ENCODE measurements at regions not wholly inside any gene's neighbourhood (a gene's known extent, or its start where the extent isn't known, plus 50 kb on each side); places are given as distances from the start of the nearest gene placed in this dataset.

DNA sequence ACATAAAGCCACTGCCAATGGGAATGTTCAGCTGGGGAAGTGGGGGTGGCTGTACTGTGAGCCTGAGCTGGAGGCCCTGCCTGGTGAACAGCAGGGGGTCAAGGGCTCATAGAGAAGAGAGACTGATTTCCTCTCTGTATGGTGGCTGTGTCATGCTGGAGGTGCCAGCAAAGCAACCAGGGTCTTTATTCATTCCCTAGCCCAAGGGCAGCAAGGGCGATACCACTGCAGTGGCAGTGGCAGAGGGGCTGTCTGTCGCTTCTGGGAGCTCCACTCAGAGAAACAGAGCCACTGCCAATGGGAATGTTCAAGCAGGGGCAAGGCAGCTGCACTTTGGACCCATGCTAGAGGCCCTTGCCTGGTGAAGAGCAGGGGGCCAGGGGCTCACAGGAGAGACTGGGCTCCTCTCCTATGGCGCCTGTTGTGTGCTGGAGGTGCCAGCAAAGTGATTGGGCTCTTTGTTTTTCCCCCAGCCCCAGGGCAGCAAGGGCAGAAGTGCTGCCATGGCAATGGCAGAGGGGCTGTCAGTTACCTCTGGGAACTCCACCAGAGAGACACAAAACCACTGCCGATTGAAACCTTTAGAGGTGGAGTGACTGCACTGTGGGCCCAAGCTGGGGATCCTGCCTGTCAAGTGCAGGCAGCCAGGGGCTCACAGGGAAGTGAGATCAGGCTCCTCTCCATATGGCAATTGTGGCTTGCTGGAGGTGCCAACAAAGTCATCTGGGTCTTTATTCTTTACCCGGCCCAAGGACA, 545.1 kb downstream of the SH2D4B start:
- WGBS, 2 experiments (ENCODE audit: extremely low coverage in 2 of 2, insufficient read length in 1 of 2), result 44% methylated on average over 2 of the region's 5 CpGs; no CpG with 5 or more reads in 1 of the 2 experiments
- no peak overlapping the region for H3K4me2 ChIP-seq (ENCODE audit: low read depth, low read length)

More for the DNA sequence above, 545.1 kb downstream of the SH2D4B start:
- ATAC-seq (ENCODE audit: low read depth), result no peak
- no peaks in the 10 kb centered on the region for H3K79me1 ChIP-seq (ENCODE audit: low read depth in 1 of 2, low read length in 2 of 2)
- no peak overlapping the region for H3K18ac ChIP-seq (ENCODE audit: low read depth, low read length)
- dilution Hi-C loops (cut with HindIII; ENCODE audit: low sequenced_read_pairs, unreplicated experiment), result no loop called here
- H2BK20ac ChIP-seq (ENCODE audit: low read depth, low read length), result no peak overlapping the region
- no peak overlapping the region for H3K14ac ChIP-seq (replicated peaks; ENCODE audit: low read depth, low read length)
- in situ Hi-C loops (cut with MboI; ENCODE audit: low sequenced_read_pairs), result no loop called here
- no peaks in the 10 kb centered on the region for H3K36me3 ChIP-seq (ENCODE audit: control insufficient read depth, insufficient read depth, low read length)
- no TSS peak for BruUV-seq (replicated peaks)
- H2AK9ac ChIP-seq (replicated peaks; ENCODE audit: low read depth, low read length, poor library complexity), result no peak overlapping the region
- H4K20me1 ChIP-seq (ENCODE audit: insufficient read depth, low read length), result no peaks in the 10 kb centered on the region
- DNase-seq, result no peak
- no peak overlapping the region for H3K9ac ChIP-seq (ENCODE audit: low read depth, low read length)
- H3K4ac ChIP-seq (ENCODE audit: low read depth, low read length), result no peak overlapping the region; the same call in 1 of the 2 replicates
- no peak overlapping the region for H2AFZ ChIP-seq (replicated peaks; ENCODE audit: low read length, poor library complexity)
- no peak overlapping the region for H3K27ac ChIP-seq (ENCODE audit: insufficient read depth, low read length)
- no peak for TF ChIP-seq RFX5 (IDR thresholded peaks at IDR 0.05; ENCODE audit: low read depth, low read length)
- TF ChIP-seq MXI1 (IDR thresholded peaks at IDR 0.05; ENCODE audit: borderline replicate concordance, low read depth, low read length), result no peak
- TF ChIP-seq RAD21 (IDR thresholded peaks at IDR 0.05; ENCODE audit: low read length), result no peak
- TF ChIP-seq, protein P1, sequence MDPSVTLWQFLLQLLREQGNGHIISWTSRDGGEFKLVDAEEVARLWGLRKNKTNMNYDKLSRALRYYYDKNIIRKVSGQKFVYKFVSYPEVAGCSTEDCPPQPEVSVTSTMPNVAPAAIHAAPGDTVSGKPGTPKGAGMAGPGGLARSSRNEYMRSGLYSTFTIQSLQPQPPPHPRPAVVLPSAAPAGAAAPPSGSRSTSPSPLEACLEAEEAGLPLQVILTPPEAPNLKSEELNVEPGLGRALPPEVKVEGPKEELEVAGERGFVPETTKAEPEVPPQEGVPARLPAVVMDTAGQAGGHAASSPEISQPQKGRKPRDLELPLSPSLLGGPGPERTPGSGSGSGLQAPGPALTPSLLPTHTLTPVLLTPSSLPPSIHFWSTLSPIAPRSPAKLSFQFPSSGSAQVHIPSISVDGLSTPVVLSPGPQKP (IDR thresholded peaks at IDR 0.05; ENCODE audit: borderline replicate concordance, low read depth, low read length), result no peak
- TF ChIP-seq FOS (IDR thresholded peaks at IDR 0.05; ENCODE audit: low read depth, low read length), result no peak
- no peak for TF ChIP-seq NFE2L2 (IDR thresholded peaks at IDR 0.05; ENCODE audit: low read depth, low read length)
- TF ChIP-seq POLR2A (IDR thresholded peaks at IDR 0.05; ENCODE audit: low read depth, low read length), result no peak
- TF ChIP-seq RCOR1 (IDR thresholded peaks at IDR 0.05; ENCODE audit: insufficient replicate concordance, low read length), result no peak
- no peak for TF ChIP-seq CEBPB (IDR thresholded peaks at IDR 0.05; ENCODE audit: low read depth, low read length)
- no peak for TF ChIP-seq BHLHE40 (IDR thresholded peaks at IDR 0.05; ENCODE audit: low read depth, low read length)
- no peak for TF ChIP-seq CHD1 (IDR thresholded peaks at IDR 0.05; ENCODE audit: low read depth, low read length)
- TF ChIP-seq, protein P2, sequence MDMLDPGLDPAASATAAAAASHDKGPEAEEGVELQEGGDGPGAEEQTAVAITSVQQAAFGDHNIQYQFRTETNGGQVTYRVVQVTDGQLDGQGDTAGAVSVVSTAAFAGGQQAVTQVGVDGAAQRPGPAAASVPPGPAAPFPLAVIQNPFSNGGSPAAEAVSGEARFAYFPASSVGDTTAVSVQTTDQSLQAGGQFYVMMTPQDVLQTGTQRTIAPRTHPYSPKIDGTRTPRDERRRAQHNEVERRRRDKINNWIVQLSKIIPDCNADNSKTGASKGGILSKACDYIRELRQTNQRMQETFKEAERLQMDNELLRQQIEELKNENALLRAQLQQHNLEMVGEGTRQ (IDR thresholded peaks at IDR 0.05; ENCODE audit: low read depth, low read length), result no peak
- no peak for TF ChIP-seq MAFK (IDR thresholded peaks at IDR 0.05; ENCODE audit: low read depth, low read length)
- TF ChIP-seq, protein P3, sequence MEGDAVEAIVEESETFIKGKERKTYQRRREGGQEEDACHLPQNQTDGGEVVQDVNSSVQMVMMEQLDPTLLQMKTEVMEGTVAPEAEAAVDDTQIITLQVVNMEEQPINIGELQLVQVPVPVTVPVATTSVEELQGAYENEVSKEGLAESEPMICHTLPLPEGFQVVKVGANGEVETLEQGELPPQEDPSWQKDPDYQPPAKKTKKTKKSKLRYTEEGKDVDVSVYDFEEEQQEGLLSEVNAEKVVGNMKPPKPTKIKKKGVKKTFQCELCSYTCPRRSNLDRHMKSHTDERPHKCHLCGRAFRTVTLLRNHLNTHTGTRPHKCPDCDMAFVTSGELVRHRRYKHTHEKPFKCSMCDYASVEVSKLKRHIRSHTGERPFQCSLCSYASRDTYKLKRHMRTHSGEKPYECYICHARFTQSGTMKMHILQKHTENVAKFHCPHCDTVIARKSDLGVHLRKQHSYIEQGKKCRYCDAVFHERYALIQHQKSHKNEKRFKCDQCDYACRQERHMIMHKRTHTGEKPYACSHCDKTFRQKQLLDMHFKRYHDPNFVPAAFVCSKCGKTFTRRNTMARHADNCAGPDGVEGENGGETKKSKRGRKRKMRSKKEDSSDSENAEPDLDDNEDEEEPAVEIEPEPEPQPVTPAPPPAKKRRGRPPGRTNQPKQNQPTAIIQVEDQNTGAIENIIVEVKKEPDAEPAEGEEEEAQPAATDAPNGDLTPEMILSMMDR (conservative IDR thresholded peaks at IDR 0.05; ENCODE audit: low read depth, low read length), result no peak
- no peak for TF ChIP-seq SMC3 (IDR thresholded peaks at IDR 0.05; ENCODE audit: low read depth, low read length)
- no peak for TF ChIP-seq MAZ (IDR thresholded peaks at IDR 0.05; ENCODE audit: borderline replicate concordance, low read depth, low read length)
- no peaks in the 10 kb centered on the region for H3K27me3 ChIP-seq (ENCODE audit: control insufficient read depth, insufficient read depth, low read length)
- ChIA-PET POLR2A (ENCODE audit: unreplicated experiment) (no interaction called here), CTCF (no interaction called here)
- no peak overlapping the region for H2BK5ac ChIP-seq (ENCODE audit: low read depth, low read length, poor library complexity, severe bottlenecking)
- H4K5ac ChIP-seq (ENCODE audit: low read depth, low read length), result no peak overlapping the region
- no peak overlapping the region for H2AK5ac ChIP-seq (ENCODE audit: low read depth, low read length)
- no peak overlapping the region for H2BK15ac ChIP-seq (ENCODE audit: low read depth, low read length)
- H2BK120ac ChIP-seq (ENCODE audit: low read depth, low read length), result no peak overlapping the region
- peaks cover 14% of the 10 kb centered on the region; the same call in 1 of the 2 replicates for H3K9me3 ChIP-seq (ENCODE audit: control insufficient read depth, insufficient read depth, low read length)
- H4K91ac ChIP-seq (ENCODE audit: insufficient read depth, low read depth, low read length), result no peak overlapping the region
- no peak overlapping the region for H3K4me3 ChIP-seq (ENCODE audit: insufficient read depth, low read depth, low read length)
- no peaks in the 10 kb centered on the region for H3K4me1 ChIP-seq (ENCODE audit: control insufficient read depth, insufficient read depth, low read length)
- no peak overlapping the region for H4K8ac ChIP-seq (ENCODE audit: low read depth in 2 of 2, low read length in 2 of 2)
- H3K23ac ChIP-seq (ENCODE audit: low read depth, low read length), result no peak overlapping the region
- H3K56ac ChIP-seq (ENCODE audit: extremely low read depth, insufficient read depth, low read length), result no peak overlapping the region
- no peaks in the 10 kb centered on the region for H3K9me1 ChIP-seq (ENCODE audit: insufficient read depth, low read length)
- intact Hi-C loops (cut with micrococcal nuclease), result no loop called here

All from IMR-90 (cell line).